Adrenal gland (tissue), 5 donors: ENCODE measurements at regions not wholly inside any gene's neighbourhood (a gene's known extent, or its start where the extent isn't known, plus 50 kb on each side); places are given as distances from the start of the nearest gene placed in this dataset.

Experiments used
- POLR2A ChIP-seq, 2 donors: fragments of 450-650 bp; IDR thresholded peaks; one replicate each; pipeline ENCODE4 v1.6.1; 2017; ENCODE audit warnings: antibody characterized with exemption in 2 of 2, mild to moderate bottlenecking in 2 of 2, moderate library complexity in 1 of 2
- TF ChIP-seq, protein P1 (sequence below), 6 experiments: fragments of 450-650 bp in 4 of 6; fragments of 200-600 bp in 2 of 6; sonication (generic) in 1 of 6; IDR thresholded peaks; 1 replicate in 5 of 6; 2 replicates in 1 of 6; pipeline versions ENCODE4 v1.5.1 to v1.8.0; 2016 to 2021; ENCODE audit warnings: antibody characterized with exemption in 6 of 6, mild to moderate bottlenecking in 2 of 6, moderate library complexity in 1 of 6
- donor health status: DM: no; HTN: no; CAD: no.

DNA sequence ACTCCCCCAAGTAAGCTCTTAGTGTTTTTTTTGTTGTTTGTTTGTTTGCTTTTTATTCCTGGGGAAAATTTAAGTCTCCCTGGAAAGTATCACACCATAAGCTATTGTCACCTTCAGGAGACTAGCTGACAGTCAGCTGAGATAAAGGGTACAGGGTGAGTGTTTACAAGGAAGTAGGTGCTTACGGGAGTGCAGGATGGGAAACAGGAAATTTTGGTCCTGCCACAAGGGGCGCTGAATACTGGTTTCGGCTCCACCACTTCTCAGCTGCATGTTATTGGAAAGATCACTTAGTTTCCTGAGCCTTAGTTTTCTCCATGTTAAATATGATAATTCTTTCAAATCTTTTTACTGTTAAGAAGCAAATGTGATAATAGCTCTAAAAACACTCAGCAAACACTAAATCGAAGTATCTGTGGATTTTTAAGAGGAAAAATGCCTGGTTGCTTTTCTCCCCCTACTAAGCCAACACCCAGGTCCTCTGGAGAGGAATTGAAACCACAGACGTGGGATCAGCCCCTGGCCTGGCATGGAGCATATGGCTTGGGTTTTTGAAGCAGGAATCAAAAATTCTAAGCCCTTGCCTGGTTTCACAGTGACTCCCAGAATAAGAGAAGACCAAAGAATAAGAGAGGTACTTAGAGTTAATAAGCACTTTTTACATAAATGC, 90.7 kb downstream of the SCN11A start:
- TF ChIP-seq POLR2A (IDR thresholded peaks at IDR 0.05) = no peak
- TF ChIP-seq, protein P1, sequence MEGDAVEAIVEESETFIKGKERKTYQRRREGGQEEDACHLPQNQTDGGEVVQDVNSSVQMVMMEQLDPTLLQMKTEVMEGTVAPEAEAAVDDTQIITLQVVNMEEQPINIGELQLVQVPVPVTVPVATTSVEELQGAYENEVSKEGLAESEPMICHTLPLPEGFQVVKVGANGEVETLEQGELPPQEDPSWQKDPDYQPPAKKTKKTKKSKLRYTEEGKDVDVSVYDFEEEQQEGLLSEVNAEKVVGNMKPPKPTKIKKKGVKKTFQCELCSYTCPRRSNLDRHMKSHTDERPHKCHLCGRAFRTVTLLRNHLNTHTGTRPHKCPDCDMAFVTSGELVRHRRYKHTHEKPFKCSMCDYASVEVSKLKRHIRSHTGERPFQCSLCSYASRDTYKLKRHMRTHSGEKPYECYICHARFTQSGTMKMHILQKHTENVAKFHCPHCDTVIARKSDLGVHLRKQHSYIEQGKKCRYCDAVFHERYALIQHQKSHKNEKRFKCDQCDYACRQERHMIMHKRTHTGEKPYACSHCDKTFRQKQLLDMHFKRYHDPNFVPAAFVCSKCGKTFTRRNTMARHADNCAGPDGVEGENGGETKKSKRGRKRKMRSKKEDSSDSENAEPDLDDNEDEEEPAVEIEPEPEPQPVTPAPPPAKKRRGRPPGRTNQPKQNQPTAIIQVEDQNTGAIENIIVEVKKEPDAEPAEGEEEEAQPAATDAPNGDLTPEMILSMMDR (IDR thresholded peaks at IDR 0.05) = peak; percentile 44 to 60 (median 52)
